Lower leg skin (tissue), 3 donors: ENCODE measurements at regions not wholly inside any gene's neighbourhood (a gene's known extent, or its start where the extent isn't known, plus 50 kb on each side); places are given as distances from the start of the nearest gene placed in this dataset.

Experiments used
- POLR2A ChIP-seq, 2 donors: fragments of 450-650 bp; IDR thresholded peaks; one replicate each; pipeline ENCODE4 v1.6.1; 2016 to 2017; ENCODE audit warnings: antibody characterized with exemption in 2 of 2, mild to moderate bottlenecking in 1 of 2, moderate library complexity in 1 of 2
- TF ChIP-seq, protein P1 (sequence below), 3 donors: fragments of 450-650 bp; IDR thresholded peaks; one replicate each; pipeline ENCODE4 v1.5.1; 2016; ENCODE audit warnings: antibody characterized with exemption in 3 of 3, mild to moderate bottlenecking in 3 of 3, moderate library complexity in 2 of 3

DNA sequence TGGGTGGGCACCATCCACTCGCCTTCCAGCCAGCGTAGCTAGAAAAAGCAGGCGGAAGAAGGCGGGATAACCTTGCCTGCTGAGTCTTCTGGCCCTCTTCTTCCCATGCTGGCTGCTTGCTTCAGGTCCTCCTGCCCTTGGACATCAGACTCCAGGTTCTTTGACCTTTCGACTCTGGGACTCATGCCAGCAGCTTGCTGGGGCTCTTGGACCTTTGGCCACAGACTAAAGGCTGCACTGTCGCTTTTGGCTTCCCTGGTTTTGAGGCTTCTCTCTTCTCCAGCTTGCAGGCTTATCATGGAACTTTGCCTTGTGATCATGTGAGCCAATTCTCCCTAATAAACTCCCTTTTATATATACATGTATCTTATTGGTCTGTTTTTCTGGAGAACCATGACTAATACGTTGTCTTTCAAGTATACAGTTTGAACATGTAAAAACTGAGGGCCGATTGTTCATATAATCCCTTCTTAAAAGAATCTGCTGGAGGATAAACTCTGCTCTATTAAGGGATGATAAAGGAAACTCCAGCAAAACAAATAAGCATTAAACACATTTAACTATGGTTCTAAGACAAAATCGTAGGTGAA lies 116.6 kb upstream of the LCORL start:
- TF ChIP-seq, protein P1, sequence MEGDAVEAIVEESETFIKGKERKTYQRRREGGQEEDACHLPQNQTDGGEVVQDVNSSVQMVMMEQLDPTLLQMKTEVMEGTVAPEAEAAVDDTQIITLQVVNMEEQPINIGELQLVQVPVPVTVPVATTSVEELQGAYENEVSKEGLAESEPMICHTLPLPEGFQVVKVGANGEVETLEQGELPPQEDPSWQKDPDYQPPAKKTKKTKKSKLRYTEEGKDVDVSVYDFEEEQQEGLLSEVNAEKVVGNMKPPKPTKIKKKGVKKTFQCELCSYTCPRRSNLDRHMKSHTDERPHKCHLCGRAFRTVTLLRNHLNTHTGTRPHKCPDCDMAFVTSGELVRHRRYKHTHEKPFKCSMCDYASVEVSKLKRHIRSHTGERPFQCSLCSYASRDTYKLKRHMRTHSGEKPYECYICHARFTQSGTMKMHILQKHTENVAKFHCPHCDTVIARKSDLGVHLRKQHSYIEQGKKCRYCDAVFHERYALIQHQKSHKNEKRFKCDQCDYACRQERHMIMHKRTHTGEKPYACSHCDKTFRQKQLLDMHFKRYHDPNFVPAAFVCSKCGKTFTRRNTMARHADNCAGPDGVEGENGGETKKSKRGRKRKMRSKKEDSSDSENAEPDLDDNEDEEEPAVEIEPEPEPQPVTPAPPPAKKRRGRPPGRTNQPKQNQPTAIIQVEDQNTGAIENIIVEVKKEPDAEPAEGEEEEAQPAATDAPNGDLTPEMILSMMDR (IDR thresholded peaks at IDR 0.05), result no peak
- TF ChIP-seq POLR2A (IDR thresholded peaks at IDR 0.05), result no peak
